ENCODE measurements at regions not wholly inside any gene's neighbourhood (a gene's known extent, or its start where the extent isn't known, plus 50 kb on each side); places are given as distances from the start of the nearest gene placed in this dataset.
A peak's percentile ranks its signal among the peaks of the same experiment; 100 is the strongest.

DNA sequence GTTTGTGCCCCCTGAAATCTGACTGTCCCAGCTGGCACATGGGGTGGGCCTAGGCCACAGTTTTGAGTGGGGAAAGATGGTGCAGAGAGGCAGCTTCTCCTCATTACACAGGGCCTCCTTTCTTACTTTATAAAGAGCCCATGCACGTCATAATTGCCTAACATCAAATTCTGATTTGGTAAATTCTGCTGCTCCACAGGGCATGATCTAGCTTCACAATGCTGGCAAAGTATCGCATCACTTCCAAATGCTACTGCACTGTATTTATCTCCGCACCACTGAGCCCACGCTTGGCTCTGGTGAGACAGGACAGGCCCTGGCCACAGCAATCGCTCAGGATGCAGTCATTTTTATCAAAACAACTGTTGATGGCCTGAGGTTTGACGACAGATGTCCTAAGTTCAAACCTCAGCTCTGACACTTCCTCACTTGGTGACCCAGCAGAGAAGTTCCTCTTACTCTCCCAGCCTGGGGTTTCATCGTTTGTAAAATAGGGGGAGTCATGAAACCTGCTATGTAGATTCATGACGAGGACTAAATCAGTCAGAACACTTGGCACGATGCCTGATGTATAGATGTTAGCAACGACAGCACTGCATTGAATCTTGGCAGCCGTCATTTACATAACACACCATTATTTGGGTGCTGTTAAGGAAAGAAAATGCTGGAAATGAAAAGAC is 187.9 kb downstream of the TTLL2 start:
- peak in 1 of 2 donors; percentile 31 for DNase-seq (ENCODE audit: low spot score in 2 of 2)
- H3K4me3 ChIP-seq (ENCODE audit: low read depth, poor library complexity, severe bottlenecking): no peak overlapping the region
- intact Hi-C loops (cut with DNase I; ENCODE audit: low total_unique reads): no loop called here
- WGBS, 2 donors: 63 to 67% methylated on average over 11 of the region's 11 CpGs
- no peak for TF ChIP-seq POLR2A (IDR thresholded peaks at IDR 0.05)
- TF ChIP-seq, protein P1, sequence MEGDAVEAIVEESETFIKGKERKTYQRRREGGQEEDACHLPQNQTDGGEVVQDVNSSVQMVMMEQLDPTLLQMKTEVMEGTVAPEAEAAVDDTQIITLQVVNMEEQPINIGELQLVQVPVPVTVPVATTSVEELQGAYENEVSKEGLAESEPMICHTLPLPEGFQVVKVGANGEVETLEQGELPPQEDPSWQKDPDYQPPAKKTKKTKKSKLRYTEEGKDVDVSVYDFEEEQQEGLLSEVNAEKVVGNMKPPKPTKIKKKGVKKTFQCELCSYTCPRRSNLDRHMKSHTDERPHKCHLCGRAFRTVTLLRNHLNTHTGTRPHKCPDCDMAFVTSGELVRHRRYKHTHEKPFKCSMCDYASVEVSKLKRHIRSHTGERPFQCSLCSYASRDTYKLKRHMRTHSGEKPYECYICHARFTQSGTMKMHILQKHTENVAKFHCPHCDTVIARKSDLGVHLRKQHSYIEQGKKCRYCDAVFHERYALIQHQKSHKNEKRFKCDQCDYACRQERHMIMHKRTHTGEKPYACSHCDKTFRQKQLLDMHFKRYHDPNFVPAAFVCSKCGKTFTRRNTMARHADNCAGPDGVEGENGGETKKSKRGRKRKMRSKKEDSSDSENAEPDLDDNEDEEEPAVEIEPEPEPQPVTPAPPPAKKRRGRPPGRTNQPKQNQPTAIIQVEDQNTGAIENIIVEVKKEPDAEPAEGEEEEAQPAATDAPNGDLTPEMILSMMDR (IDR thresholded peaks at IDR 0.05): no peak

DNA sequence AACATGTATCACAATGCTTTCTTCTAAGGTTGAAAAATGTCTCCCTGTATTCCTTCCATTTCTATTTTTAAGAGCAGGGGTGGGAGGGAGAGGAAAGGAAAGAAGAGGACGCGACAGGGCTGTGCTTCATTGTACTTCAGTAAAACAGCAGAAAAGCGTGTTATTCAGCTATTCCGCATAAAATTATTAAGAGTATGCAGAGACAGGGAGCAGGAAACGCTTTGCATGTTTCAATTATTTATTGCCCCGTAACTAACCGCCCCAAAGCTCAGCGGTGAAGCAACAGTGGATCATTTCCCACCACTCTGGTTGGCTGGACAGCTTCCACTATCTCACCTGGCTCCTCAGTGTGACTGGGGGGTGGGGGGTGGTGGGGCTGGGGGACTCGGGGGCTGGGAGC is 188.9 kb downstream of the TTLL2 start:
- no peak for DNase-seq (ENCODE audit: low spot score in 2 of 2)
- TF ChIP-seq POLR2A (IDR thresholded peaks at IDR 0.05): no peak
- TF ChIP-seq, protein P1 (IDR thresholded peaks at IDR 0.05): no peak
- 36 to 37% methylated on average over 8 to 9 of the region's 9 CpGs for WGBS, 2 donors
- no peak overlapping the region for H3K4me3 ChIP-seq (ENCODE audit: low read depth, poor library complexity, severe bottlenecking)
- intact Hi-C loops (cut with DNase I; ENCODE audit: low total_unique reads): no loop called here

DNA sequence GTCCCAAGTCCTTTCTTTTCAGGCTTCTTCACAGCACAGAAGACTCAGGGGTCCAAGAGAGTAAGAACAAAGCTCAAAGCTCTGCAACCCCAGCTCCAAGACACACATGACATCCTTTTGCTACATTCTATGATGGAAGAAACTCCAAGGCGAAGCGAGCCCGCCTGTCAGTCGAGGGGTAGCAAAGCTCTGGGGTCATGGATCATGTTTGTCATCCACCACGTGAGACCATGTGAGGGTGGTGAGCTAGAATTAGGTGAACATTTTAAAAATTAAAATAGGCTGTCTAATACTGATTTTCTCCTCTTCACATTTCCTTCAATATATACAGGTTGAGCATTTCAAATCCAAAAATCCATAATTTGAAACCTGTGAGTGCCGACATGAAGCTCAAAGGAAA is 189.6 kb downstream of the TTLL2 start:
- no peak overlapping the region for H3K4me3 ChIP-seq (ENCODE audit: low read depth, poor library complexity, severe bottlenecking)
- 95% methylated on average over 6 of the region's 6 CpGs for WGBS, 2 donors
- DNase-seq (ENCODE audit: low spot score in 2 of 2): no peak
- intact Hi-C loops (cut with DNase I; ENCODE audit: low total_unique reads): no loop called here
- TF ChIP-seq POLR2A (IDR thresholded peaks at IDR 0.05): no peak
- TF ChIP-seq, protein P1 (IDR thresholded peaks at IDR 0.05): no peak

DNA sequence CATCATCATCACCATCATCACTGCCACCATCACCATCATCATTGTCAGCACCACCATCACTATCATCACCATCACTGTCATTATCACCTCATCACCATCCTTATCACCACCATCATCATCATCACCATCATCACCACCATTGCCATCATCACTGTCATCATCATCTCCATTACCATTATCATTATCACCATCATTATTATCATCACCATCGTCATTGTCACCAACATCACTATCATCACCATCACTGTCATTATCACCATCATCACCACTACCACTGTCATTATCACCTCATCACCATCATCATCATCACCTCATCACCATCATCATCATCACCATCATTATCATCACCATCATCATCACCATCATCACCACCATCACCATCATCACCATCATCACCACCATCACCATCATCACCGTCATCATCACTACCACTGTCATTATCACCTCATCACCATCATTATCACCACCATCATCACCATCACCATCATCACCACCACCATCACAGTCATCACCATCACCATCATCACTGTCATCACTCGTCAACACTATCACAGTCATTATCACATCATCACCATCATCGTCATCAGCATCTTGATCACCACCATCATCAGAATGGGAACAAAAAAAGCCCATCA is 191.1 kb downstream of the TTLL2 start:
- 58 to 61% methylated on average over 4 of the region's 4 CpGs for WGBS, 2 donors
- no peak for TF ChIP-seq POLR2A (IDR thresholded peaks at IDR 0.05)
- TF ChIP-seq, protein P1 (IDR thresholded peaks at IDR 0.05): peak in 1 of 3 donors; percentile 37
- no peak overlapping the region for H3K4me3 ChIP-seq (ENCODE audit: low read depth, poor library complexity, severe bottlenecking)
- intact Hi-C loops (cut with DNase I; ENCODE audit: low total_unique reads): no loop called here
- DNase-seq (ENCODE audit: low spot score in 2 of 2): no peak

DNA sequence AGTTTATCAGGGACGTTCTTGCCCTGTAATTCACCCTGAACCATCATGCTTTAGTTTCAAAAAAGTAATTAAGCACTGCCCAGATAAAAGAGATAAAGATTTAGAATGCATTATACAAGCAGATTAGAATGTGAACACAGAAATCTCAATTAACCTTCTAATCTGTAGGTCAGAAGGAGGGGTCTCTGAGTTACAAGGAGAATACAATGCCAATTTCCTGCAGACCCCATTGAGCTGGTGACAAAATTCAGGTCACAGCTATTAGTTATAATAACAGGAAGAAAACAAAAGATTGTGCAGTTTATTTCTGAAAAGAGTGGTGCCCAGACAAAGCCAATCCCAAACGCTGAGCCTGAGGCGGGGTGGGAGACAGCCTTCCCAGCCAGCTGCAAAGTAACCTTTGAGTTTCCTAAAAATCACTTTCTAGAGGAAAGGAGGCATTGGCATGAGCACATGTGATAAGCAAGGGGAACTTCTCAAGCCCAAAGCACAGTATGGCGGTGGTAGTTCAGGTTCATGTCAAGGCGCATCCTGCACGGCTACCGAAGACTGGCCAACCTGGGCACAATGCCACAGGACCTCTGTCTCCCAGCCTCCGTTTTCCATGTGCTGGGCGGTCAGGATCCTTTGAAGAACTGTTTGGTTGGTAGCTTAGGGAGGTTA is 192.5 kb downstream of the TTLL2 start:
- intact Hi-C loops (cut with DNase I; ENCODE audit: low total_unique reads): no loop called here
- TF ChIP-seq POLR2A (IDR thresholded peaks at IDR 0.05): no peak

DNA sequence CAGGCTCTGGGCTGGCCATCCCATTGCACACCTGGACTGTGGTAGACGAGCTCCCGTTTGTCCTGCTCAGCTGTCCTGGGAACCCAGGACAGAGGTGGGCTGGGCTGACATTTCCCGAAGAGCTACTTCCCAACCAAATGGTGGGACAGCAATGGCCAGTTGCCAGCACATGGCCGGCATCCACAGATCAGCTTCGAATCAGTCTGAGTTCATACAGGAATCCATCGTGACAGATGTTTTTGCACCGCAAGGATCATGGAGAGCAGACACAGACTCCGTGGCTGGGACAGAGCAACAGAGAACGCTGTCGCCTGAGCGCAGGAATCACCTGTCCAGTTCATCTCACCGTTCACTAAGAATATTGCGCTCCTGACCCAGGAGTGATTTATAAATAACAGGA is 198.5 kb downstream of the TTLL2 start:
- TF ChIP-seq POLR2A (IDR thresholded peaks at IDR 0.05): no peak
- TF ChIP-seq, protein P1 (IDR thresholded peaks at IDR 0.05): no peak

More for the DNA sequence above, 192.5 kb downstream of the TTLL2 start:
- DNase-seq (ENCODE audit: low spot score in 2 of 2): no peak
- 61 to 68% methylated on average over 9 of the region's 9 CpGs for WGBS, 2 donors
- no peak overlapping the region for H3K4me3 ChIP-seq (ENCODE audit: low read depth, poor library complexity, severe bottlenecking)

More for the DNA sequence above, 198.5 kb downstream of the TTLL2 start:
- intact Hi-C loops (cut with DNase I; ENCODE audit: low total_unique reads): no loop called here
- DNase-seq (ENCODE audit: low spot score in 2 of 2): peak in 1 of 2 donors; percentile 74
- WGBS, 2 donors: 80 to 87% methylated on average over 13 of the region's 13 CpGs
- no peak overlapping the region for H3K4me3 ChIP-seq (ENCODE audit: low read depth, poor library complexity, severe bottlenecking)

Data from lower leg skin (tissue), 4 donors.